ENCODE measurements at regions not wholly inside any gene's neighbourhood (a gene's known extent, or its start where the extent isn't known, plus 50 kb on each side); places are given as distances from the start of the nearest gene placed in this dataset.

DNA sequence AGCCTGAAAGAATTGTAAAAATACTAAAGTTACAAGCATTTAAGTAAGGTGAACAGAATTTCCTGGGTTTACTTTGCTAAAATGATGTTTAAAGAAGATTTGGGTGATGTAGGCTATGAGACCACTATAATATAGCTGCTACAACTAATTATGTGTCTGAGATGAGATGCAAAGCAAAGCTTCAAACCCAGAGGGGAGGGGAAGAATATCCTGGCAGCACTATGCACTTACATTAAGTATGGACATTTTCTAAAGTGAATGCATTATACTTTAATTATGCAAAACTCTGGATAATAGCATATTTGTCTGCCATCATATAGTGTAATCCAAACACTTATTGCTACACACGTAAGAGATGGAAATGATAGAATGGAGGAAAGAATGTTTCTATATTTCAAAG lies 1003.7 kb downstream of the GALC start:
- TF ChIP-seq POLR2AphosphoS5 (IDR thresholded peaks at IDR 0.05; ENCODE audit: low read depth, low read length) (no peak), SIN3A (IDR thresholded peaks at IDR 0.05; ENCODE audit: borderline replicate concordance, insufficient read depth, low read length) (no peak), TAF1 (IDR thresholded peaks at IDR 0.05; ENCODE audit: borderline replicate concordance, insufficient read depth, low read length) (no peak), FOXP2 (optimal IDR thresholded peaks at IDR 0.05; ENCODE audit: borderline replicate concordance, extremely low read depth, extremely low read length, insufficient read depth) (no peak)
- TF ChIP-seq, protein P1, sequence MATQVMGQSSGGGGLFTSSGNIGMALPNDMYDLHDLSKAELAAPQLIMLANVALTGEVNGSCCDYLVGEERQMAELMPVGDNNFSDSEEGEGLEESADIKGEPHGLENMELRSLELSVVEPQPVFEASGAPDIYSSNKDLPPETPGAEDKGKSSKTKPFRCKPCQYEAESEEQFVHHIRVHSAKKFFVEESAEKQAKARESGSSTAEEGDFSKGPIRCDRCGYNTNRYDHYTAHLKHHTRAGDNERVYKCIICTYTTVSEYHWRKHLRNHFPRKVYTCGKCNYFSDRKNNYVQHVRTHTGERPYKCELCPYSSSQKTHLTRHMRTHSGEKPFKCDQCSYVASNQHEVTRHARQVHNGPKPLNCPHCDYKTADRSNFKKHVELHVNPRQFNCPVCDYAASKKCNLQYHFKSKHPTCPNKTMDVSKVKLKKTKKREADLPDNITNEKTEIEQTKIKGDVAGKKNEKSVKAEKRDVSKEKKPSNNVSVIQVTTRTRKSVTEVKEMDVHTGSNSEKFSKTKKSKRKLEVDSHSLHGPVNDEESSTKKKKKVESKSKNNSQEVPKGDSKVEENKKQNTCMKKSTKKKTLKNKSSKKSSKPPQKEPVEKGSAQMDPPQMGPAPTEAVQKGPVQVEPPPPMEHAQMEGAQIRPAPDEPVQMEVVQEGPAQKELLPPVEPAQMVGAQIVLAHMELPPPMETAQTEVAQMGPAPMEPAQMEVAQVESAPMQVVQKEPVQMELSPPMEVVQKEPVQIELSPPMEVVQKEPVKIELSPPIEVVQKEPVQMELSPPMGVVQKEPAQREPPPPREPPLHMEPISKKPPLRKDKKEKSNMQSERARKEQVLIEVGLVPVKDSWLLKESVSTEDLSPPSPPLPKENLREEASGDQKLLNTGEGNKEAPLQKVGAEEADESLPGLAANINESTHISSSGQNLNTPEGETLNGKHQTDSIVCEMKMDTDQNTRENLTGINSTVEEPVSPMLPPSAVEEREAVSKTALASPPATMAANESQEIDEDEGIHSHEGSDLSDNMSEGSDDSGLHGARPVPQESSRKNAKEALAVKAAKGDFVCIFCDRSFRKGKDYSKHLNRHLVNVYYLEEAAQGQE (IDR thresholded peaks at IDR 0.05; ENCODE audit: insufficient read depth in 1 of 2, low read depth in 2 of 2, low read length in 2 of 2) = no peak

All from PFSK-1 (cell line).